HCT116 (cell line): ENCODE measurements at regions not wholly inside any gene's neighbourhood (a gene's known extent, or its start where the extent isn't known, plus 50 kb on each side); places are given as distances from the start of the nearest gene placed in this dataset.

Experiments used
- ATAC-seq: fragments of 200-7000 bp; cut with Tn5 transposase; 2 replicates; pipeline ENCODE4 v1.9.1; 2020; ENCODE audit warnings: mild to moderate bottlenecking, moderate library complexity
- BruUV-seq: library from RNA; stranded (reverse); fragments of 400-500 nt; replicated peaks from 2 replicates; lab custom pipeline; 2021; lab: Mats Ljungman, UMichigan
- CTCF ChIA-PET: fragments of 300-600 bp; sonication (Branson Sonifier 250); formaldehyde crosslinking; loops from one replicate; lab custom pipeline; 2021; ENCODE audit warnings: antibody characterized with exemption; lab: Charles Lee
- POLR2A ChIA-PET: fragments of 300-600, 350-600 bp; sonication (Branson Sonifier 250); formaldehyde crosslinking; loops from one replicate; lab custom pipeline; 2021; ENCODE audit warnings: antibody characterized with exemption; lab: Charles Lee
- RAD21 ChIA-PET, 2 experiments: fragments of 300-600 bp; sonication (Branson Sonifier 250); formaldehyde crosslinking; loops; one replicate each; lab custom pipeline; 2023; ENCODE audit warnings: low total read pairs in 2 of 2; ENCODE audit not compliant: uncharacterized antibody in 2 of 2, unreplicated experiment in 2 of 2, low non-redundant PET in 1 of 2; lab: Charles Lee
- DNase-seq: peaks from one replicate; pipeline ENCODE4 v3.0.0-alpha.2; 2010; ENCODE audit warnings: low read depth, low spot score
- H2AFZ ChIP-seq: fragments of 200-600 bp; shearing (Covaris generic), sonication (generic); 2 replicates; pipeline ENCODE4 v1.6.1; 2017; ENCODE audit warnings: low read depth, mixed run types, mixed read lengths, antibody characterized with exemption, low read length; ENCODE audit not compliant: poor library complexity, severe bottlenecking
- H3K27ac ChIP-seq: 2 replicates; pipeline ENCODE4 v1.5.1; 2012; ENCODE audit warnings: low read depth, low read length
- H3K27me3 ChIP-seq: fragments of 200-600 bp; sonication (generic); 2 replicates; pipeline ENCODE4 v1.6.1; 2016; ENCODE audit warnings: mixed run types, low read length, mixed read lengths; ENCODE audit not compliant: insufficient read depth
- H3K36me3 ChIP-seq, 2 experiments: fragments of 200-500 bp in 1 of 2; fragments of 200-600 bp in 1 of 2; sonication (Bioruptor generic) in 1 of 2; sonication (generic) in 1 of 2; 2 replicates each; pipeline versions ENCODE4 v1.5.1 to v1.6.1; 2014 to 2016; ENCODE audit warnings: low read length in 2 of 2, inconsistent platforms in 1 of 2, mixed read lengths in 1 of 2, mixed run types in 1 of 2; ENCODE audit not compliant: insufficient read depth in 2 of 2, control insufficient read depth in 1 of 2
- H3K4me1 ChIP-seq, 2 experiments: fragments of 200-600 bp in 1 of 2; sonication (generic) in 1 of 2; 2 replicates each; pipeline versions ENCODE4 v1.5.1 to v1.6.1; 2012 to 2017; ENCODE audit warnings: low read length in 2 of 2, inconsistent platforms in 1 of 2, mild to moderate bottlenecking in 1 of 2, mixed read lengths in 1 of 2, mixed run types in 1 of 2, moderate library complexity in 1 of 2; ENCODE audit not compliant: insufficient read depth in 2 of 2, control insufficient read depth in 1 of 2
- H3K4me2 ChIP-seq: fragments of 200-600 bp; sonication (generic); 2 replicates; pipeline ENCODE4 v1.6.1; 2017; ENCODE audit warnings: mixed run types, low read length, mixed read lengths
- H3K4me3 ChIP-seq, 2 experiments: fragments of 200-600 bp in 1 of 2; sonication (generic) in 1 of 2; replicated peaks in 1 of 2; 2 replicates each; pipeline ENCODE4 v1.5.1; 2011 to 2016; ENCODE audit warnings: low read length in 2 of 2, control low read depth in 1 of 2, low read depth in 1 of 2, mild to moderate bottlenecking in 1 of 2, mixed read lengths in 1 of 2, mixed run types in 1 of 2
- H3K79me2 ChIP-seq: fragments of 200-600 bp; sonication (generic); 2 replicates; pipeline ENCODE4 v1.6.1; 2017; ENCODE audit warnings: mild to moderate bottlenecking, mixed run types, low read length, moderate library complexity, mixed read lengths; ENCODE audit not compliant: insufficient read depth
- H3K9ac ChIP-seq: fragments of 200-600 bp; sonication (generic); 2 replicates; pipeline ENCODE4 v1.6.1; 2016; ENCODE audit warnings: low read length, mixed read lengths
- H3K9me2 ChIP-seq: fragments of 200-600 bp; sonication (generic), shearing (Covaris generic); 2 replicates; pipeline ENCODE4 v1.6.1; 2017; ENCODE audit warnings: mixed run types, mild to moderate bottlenecking, moderate library complexity; ENCODE audit not compliant: insufficient read depth
- H3K9me3 ChIP-seq, 2 experiments: fragments of 200-500 bp in 1 of 2; fragments of 200-600 bp in 1 of 2; sonication (Bioruptor generic) in 1 of 2; sonication (generic) in 1 of 2; 2 replicates each; pipeline ENCODE4 v1.6.1; 2014 to 2017; ENCODE audit warnings: low read length in 2 of 2, mixed read lengths in 2 of 2, inconsistent platforms in 1 of 2, low read depth in 1 of 2, mild to moderate bottlenecking in 1 of 2, mixed run types in 1 of 2, moderate library complexity in 1 of 2; ENCODE audit not compliant: control insufficient read depth in 1 of 2, insufficient read depth in 1 of 2
- H4K20me1 ChIP-seq: fragments of 200-600 bp; sonication (generic), shearing (Covaris generic); 2 replicates; pipeline ENCODE4 v1.6.1; 2017; ENCODE audit warnings: mixed run types, mild to moderate bottlenecking, moderate library complexity; ENCODE audit not compliant: insufficient read depth
- CEBPB ChIP-seq: IDR thresholded peaks from 2 replicates; pipeline ENCODE4 v1.6.1; 2012; ENCODE audit warnings: low read depth
- ELF1 ChIP-seq: IDR thresholded peaks from 2 replicates; pipeline ENCODE4 v1.6.1; 2012; ENCODE audit warnings: low read depth, borderline replicate concordance
- EZH2 ChIP-seq: fragments of 200-600 bp; sonication (generic); IDR thresholded peaks from 2 replicates; pipeline ENCODE4 v1.6.1; 2017; ENCODE audit warnings: antibody characterized with exemption, mixed run types
- EZH2phosphoT487 ChIP-seq: fragments of 200-600 bp; IDR thresholded peaks from 2 replicates; pipeline ENCODE4 v1.6.1; 2018; ENCODE audit warnings: antibody characterized with exemption, borderline replicate concordance
- POLR2AphosphoS5 ChIP-seq: IDR thresholded peaks from 2 replicates; pipeline ENCODE4 v1.6.1; 2011; ENCODE audit warnings: mild to moderate bottlenecking, low read depth, low read length, moderate library complexity
- SIN3A ChIP-seq: IDR thresholded peaks from 2 replicates; pipeline ENCODE4 v1.6.1; 2012; ENCODE audit warnings: low read depth
- SP1 ChIP-seq: IDR thresholded peaks from 2 replicates; pipeline ENCODE4 v1.6.1; 2012; ENCODE audit warnings: low read depth
- SRF ChIP-seq: IDR thresholded peaks from 2 replicates; pipeline ENCODE4 v1.6.1; 2012; ENCODE audit warnings: low read depth
- YY1 ChIP-seq: IDR thresholded peaks from 2 replicates; pipeline ENCODE4 v1.6.1; 2011; ENCODE audit warnings: low read length, low read depth, moderate library complexity, mild to moderate bottlenecking; ENCODE audit not compliant: insufficient replicate concordance; ENCODE audit errors: extremely low read depth
- ZFX ChIP-seq: fragments of 450-650 bp; IDR thresholded peaks from 2 replicates; pipeline ENCODE4 v1.6.1; 2017
- intact Hi-C: fragments of 100-400 bp; cut with micrococcal nuclease; formaldehyde crosslinking; loops from 2 replicates; pipeline ENCODE4 v1.10.0; 2022
- TF ChIP-seq, protein P1 (sequence below): IDR thresholded peaks from 2 replicates; pipeline ENCODE4 v1.6.1; 2012
- TF ChIP-seq, protein P2 (sequence below): IDR thresholded peaks from 2 replicates; pipeline ENCODE4 v1.6.1; 2012; ENCODE audit warnings: low read depth

DNA sequence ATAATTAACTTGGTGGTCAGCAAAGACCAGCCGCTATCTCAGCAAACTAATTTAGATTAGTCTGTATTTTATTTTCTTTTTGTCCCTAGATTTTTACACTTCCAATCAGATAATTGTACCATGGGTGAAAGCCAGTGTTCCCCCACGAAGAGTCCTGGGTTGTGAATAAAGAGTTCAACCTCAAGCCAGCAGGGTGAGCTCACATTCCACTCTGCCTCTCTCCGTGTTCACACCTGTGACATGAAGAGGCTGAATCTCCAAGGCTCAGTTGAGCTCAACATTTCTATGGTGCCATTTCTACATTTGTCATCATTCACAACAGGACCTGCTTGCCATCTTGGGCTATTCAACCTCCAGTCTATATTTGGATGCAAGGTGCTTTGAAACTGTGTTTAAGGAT, 771.5 kb downstream of the GALR1 start:
- POLR2A ChIA-PET = no interaction called here
- CTCF ChIA-PET = no interaction called here
- H3K9me3 ChIP-seq = peaks cover 9 to 39% of the 10 kb centered on the region in 2 experiments; a peak in 3 of 4 replicates
- no peak overlapping the region for H3K4me2 ChIP-seq
- no peak for ATAC-seq
- no peaks in the 10 kb centered on the region for H3K9me2 ChIP-seq
- TF ChIP-seq SIN3A (no peak), ELF1 (no peak), POLR2AphosphoS5 (no peak), ZFX (no peak), EZH2 (no peak), YY1 (no peak), SRF (no peak), CEBPB (no peak), SP1 (no peak), EZH2phosphoT487 (no peak)
- TF ChIP-seq, protein P1, sequence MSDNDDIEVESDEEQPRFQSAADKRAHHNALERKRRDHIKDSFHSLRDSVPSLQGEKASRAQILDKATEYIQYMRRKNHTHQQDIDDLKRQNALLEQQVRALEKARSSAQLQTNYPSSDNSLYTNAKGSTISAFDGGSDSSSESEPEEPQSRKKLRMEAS = no peak
- TF ChIP-seq, protein P2, sequence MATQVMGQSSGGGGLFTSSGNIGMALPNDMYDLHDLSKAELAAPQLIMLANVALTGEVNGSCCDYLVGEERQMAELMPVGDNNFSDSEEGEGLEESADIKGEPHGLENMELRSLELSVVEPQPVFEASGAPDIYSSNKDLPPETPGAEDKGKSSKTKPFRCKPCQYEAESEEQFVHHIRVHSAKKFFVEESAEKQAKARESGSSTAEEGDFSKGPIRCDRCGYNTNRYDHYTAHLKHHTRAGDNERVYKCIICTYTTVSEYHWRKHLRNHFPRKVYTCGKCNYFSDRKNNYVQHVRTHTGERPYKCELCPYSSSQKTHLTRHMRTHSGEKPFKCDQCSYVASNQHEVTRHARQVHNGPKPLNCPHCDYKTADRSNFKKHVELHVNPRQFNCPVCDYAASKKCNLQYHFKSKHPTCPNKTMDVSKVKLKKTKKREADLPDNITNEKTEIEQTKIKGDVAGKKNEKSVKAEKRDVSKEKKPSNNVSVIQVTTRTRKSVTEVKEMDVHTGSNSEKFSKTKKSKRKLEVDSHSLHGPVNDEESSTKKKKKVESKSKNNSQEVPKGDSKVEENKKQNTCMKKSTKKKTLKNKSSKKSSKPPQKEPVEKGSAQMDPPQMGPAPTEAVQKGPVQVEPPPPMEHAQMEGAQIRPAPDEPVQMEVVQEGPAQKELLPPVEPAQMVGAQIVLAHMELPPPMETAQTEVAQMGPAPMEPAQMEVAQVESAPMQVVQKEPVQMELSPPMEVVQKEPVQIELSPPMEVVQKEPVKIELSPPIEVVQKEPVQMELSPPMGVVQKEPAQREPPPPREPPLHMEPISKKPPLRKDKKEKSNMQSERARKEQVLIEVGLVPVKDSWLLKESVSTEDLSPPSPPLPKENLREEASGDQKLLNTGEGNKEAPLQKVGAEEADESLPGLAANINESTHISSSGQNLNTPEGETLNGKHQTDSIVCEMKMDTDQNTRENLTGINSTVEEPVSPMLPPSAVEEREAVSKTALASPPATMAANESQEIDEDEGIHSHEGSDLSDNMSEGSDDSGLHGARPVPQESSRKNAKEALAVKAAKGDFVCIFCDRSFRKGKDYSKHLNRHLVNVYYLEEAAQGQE = no peak
- no peaks in the 10 kb centered on the region for H4K20me1 ChIP-seq
- intact Hi-C loops = no loop called here
- H3K36me3 ChIP-seq = no peaks in the 10 kb centered on the region
- RAD21 ChIA-PET = no interaction called here
- no peaks in the 10 kb centered on the region for H3K27me3 ChIP-seq
- no peak overlapping the region for H2AFZ ChIP-seq
- BruUV-seq = no TSS peak
- no peaks in the 10 kb centered on the region for H3K79me2 ChIP-seq
- no peak overlapping the region for H3K4me3 ChIP-seq
- no peak overlapping the region for H3K9ac ChIP-seq
- no peak overlapping the region for H3K27ac ChIP-seq
- DNase-seq = no peak
- no peaks in the 10 kb centered on the region for H3K4me1 ChIP-seq
